Gastroesophageal sphincter (tissue), 4 donors: ENCODE measurements at regions not wholly inside any gene's neighbourhood (a gene's known extent, or its start where the extent isn't known, plus 50 kb on each side); places are given as distances from the start of the nearest gene placed in this dataset.

Experiments used
- ATAC-seq: fragments of 150-250 bp; one replicate; pipeline ENCODE4 v1.9.1; 2016; ENCODE audit warnings: mild to moderate bottlenecking, moderate library complexity
- H3K27ac ChIP-seq, 4 donors: fragments of 200-600 bp; sonication (generic) in 3 of 4; 1 replicate in 3 of 4; 2 replicates in 1 of 4; pipeline ENCODE4 v1.5.1; 2016 to 2019
- H3K27me3 ChIP-seq: fragments of 200-600 bp; sonication (generic); one replicate; pipeline ENCODE4 v1.5.1; 2019
- H3K36me3 ChIP-seq, 2 donors: fragments of 200-600 bp; sonication (generic); one replicate each; pipeline ENCODE4 v1.5.1; 2019; ENCODE audit warnings: control low read depth in 1 of 2
- H3K4me1 ChIP-seq, 3 donors: fragments of 200-600 bp; sonication (generic); 1 replicate in 2 of 3; 2 replicates in 1 of 3; pipeline ENCODE4 v1.5.1; 2016 to 2019; ENCODE audit warnings: control low read depth in 2 of 3
- H3K4me3 ChIP-seq, 2 donors: fragments of 200-600 bp; sonication (generic); one replicate each; pipeline ENCODE4 v1.5.1; 2019; ENCODE audit warnings: mild to moderate bottlenecking in 1 of 2, moderate library complexity in 1 of 2
- H3K9me3 ChIP-seq, 3 donors: fragments of 200-600 bp; sonication (generic); one replicate each; pipeline ENCODE4 v1.5.1; 2017 to 2019; ENCODE audit warnings: control low read depth in 2 of 3
- EP300 ChIP-seq: sonication (generic); formaldehyde crosslinking; IDR thresholded peaks from one replicate; pipeline ENCODE4 v1.6.1; 2017; ENCODE audit warnings: antibody characterized with exemption, mild to moderate bottlenecking
- POLR2A ChIP-seq, 2 donors: fragments of 450-650 bp; IDR thresholded peaks; one replicate each; pipeline ENCODE4 v1.6.1; 2017; ENCODE audit warnings: antibody characterized with exemption in 2 of 2, mild to moderate bottlenecking in 2 of 2, moderate library complexity in 1 of 2
- POLR2AphosphoS5 ChIP-seq: sonication (generic); formaldehyde crosslinking; IDR thresholded peaks from one replicate; pipeline ENCODE4 v1.6.1; 2017; ENCODE audit warnings: antibody characterized with exemption
- WGBS, 2 donors: methylation state at CpG; one replicate each; pipeline ENCODE4 v1.1.5; 2018; ENCODE audit warnings: low coverage in 1 of 2; 5-methylcytosine and 5-hydroxymethylcytosine counted together
- TF ChIP-seq, protein P1 (sequence below), 4 experiments: fragments of 200-600 bp in 2 of 4; fragments of 450-650 bp in 2 of 4; sonication (generic) in 1 of 4; IDR thresholded peaks; one replicate each; pipeline ENCODE4 v1.5.1; 2017 to 2019; ENCODE audit warnings: antibody characterized with exemption in 4 of 4, mild to moderate bottlenecking in 2 of 4, moderate library complexity in 2 of 4

DNA sequence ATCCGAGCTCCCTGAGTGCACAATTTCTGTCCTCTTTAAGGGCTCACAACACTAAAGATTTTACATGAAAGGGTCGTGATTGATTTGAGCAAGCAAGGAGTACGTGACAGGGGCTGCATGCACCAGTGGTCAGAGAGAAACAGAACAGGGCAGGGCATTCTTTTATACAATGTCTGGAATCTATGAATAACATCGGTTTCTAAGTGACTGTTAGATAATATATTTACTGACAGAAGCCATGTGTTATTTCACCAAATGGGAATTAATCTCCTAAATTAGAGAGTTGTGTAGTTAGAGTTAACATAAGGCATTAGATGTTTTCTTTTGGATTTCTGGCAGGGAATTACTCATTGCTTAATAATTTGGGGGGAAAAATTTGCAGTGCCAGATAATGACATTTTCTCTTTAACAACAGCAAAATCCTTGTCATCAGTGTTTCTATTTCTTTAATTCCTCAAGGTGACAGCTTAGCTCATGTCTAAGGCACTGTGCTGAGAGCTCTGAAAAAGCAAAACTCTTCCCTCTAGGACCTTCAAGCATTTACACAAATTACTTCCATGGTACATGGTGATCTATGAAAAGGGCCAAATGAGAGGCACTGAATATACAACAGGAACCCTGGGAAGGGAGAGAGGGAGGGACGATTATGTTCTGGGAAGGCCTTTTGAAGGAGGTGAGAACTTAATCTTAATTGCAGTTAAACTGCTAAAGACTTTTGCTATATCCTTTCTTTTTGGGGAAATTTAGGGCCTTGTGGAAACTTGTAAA, 145.0 kb downstream of the RTL3 start:
- no peaks in the 10 kb centered on the region for H3K27me3 ChIP-seq
- ATAC-seq = peak; percentile 66
- H3K27ac ChIP-seq = peak overlapping the region; percentile 61 to 74 (median 65)
- TF ChIP-seq EP300 (no peak), POLR2A (IDR thresholded peaks at IDR 0.05) (no peak), POLR2AphosphoS5 (no peak)
- TF ChIP-seq, protein P1, sequence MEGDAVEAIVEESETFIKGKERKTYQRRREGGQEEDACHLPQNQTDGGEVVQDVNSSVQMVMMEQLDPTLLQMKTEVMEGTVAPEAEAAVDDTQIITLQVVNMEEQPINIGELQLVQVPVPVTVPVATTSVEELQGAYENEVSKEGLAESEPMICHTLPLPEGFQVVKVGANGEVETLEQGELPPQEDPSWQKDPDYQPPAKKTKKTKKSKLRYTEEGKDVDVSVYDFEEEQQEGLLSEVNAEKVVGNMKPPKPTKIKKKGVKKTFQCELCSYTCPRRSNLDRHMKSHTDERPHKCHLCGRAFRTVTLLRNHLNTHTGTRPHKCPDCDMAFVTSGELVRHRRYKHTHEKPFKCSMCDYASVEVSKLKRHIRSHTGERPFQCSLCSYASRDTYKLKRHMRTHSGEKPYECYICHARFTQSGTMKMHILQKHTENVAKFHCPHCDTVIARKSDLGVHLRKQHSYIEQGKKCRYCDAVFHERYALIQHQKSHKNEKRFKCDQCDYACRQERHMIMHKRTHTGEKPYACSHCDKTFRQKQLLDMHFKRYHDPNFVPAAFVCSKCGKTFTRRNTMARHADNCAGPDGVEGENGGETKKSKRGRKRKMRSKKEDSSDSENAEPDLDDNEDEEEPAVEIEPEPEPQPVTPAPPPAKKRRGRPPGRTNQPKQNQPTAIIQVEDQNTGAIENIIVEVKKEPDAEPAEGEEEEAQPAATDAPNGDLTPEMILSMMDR (IDR thresholded peaks at IDR 0.05) = no peak
- no peaks in the 10 kb centered on the region for H3K36me3 ChIP-seq
- WGBS, 2 donors = 9 to 23% methylated on average over 3 to 4 of the region's 5 CpGs
- no peaks in the 10 kb centered on the region for H3K9me3 ChIP-seq
- peaks cover 0 to 18% (median 0%) of the 10 kb centered on the region in 3 donors for H3K4me1 ChIP-seq
- no peak overlapping the region for H3K4me3 ChIP-seq

DNA sequence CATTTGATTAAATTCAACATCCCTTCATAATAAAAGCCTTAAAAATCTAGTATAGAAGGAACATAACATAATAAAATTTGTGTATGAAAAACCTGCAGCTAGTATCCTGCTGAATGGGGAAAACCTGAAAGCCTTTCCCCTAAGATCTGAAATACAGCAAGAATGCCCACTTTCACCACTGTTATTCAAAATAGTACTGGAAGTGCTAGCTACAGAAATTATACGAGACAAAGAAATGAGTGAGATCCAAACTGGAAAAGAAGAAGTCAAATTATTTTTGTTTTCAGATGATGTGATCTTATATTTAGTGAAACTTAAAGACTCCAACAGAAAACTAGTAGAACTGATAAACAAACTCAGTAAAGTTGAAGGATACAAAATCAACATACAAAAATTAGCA, 152.9 kb downstream of the RTL3 start:
- TF ChIP-seq POLR2AphosphoS5 (no peak), EP300 (no peak), POLR2A (IDR thresholded peaks at IDR 0.05) (no peak)
- TF ChIP-seq, protein P1 (IDR thresholded peaks at IDR 0.05) = no peak
- Histone ChIP-seq H3K27ac (no peak overlapping the region), H3K4me1 (no peaks in the 10 kb centered on the region), H3K9me3 (no peaks in the 10 kb centered on the region), H3K4me3 (no peak overlapping the region), H3K27me3 (no peaks in the 10 kb centered on the region), H3K36me3 (no peaks in the 10 kb centered on the region)
- 57 to 75% methylated on average over 1 of the region's 1 CpG for WGBS, 2 donors
- no peak for ATAC-seq

DNA sequence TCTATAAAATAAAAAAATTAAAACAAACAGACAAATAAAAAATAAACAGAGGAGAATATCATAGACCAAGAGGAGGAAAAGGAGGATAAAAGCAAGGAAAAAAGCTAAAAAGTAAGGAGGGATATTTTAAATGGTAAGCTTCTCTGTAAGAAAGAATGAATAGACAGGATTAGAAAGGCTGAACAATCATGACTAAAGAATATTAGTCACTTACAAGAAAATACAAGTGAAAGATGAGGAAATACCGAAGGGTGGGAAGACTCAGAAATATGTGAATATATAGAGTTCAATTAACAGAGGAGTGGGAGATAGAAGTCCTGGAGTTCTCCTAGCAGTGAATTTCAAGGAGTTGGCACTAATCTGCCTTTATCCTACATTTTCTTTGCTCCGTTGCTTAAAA, 162.6 kb downstream of the RTL3 start:
- ATAC-seq = no peak
- no peaks in the 10 kb centered on the region for H3K9me3 ChIP-seq
- no peaks in the 10 kb centered on the region for H3K4me1 ChIP-seq
- H3K27ac ChIP-seq = no peak overlapping the region
- WGBS, 2 donors = 82 to 88% methylated on average over 2 of the region's 2 CpGs
- no peak for TF ChIP-seq POLR2A (IDR thresholded peaks at IDR 0.05)
- TF ChIP-seq EP300 = no peak
- TF ChIP-seq POLR2AphosphoS5 = no peak
- TF ChIP-seq, protein P1 (IDR thresholded peaks at IDR 0.05) = no peak
- no peaks in the 10 kb centered on the region for H3K36me3 ChIP-seq
- H3K27me3 ChIP-seq = no peaks in the 10 kb centered on the region
- H3K4me3 ChIP-seq = no peak overlapping the region

DNA sequence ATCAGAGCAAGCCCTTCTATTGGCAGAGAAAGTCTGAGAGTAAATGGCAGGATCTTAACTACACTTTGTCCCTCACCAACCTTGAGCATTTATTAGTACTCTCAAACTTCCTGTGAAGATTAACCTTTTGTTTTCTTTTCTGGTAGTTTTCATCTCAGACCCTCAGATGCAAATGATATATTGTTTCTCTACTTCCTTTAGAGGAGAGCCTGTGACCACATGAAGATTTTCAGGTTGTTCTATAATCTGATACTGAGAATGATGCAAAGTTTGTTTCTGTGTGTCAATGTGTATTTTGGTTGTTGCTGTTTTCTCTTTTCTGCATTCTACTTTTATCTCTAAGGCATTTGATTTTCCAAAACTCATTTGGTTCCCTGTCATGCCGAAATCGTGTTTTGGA, 165.8 kb upstream of the CYSLTR1 start:
- no peaks in the 10 kb centered on the region for H3K4me1 ChIP-seq
- WGBS, 2 donors = 71% methylated on average over 1 of the region's 2 CpGs; no CpG with 5 or more reads in 1 of the 2 donors
- H3K9me3 ChIP-seq = no peaks in the 10 kb centered on the region
- H3K4me3 ChIP-seq = no peak overlapping the region
- no peaks in the 10 kb centered on the region for H3K36me3 ChIP-seq
- no peak for TF ChIP-seq POLR2AphosphoS5
- no peak for TF ChIP-seq EP300
- TF ChIP-seq POLR2A (IDR thresholded peaks at IDR 0.05) = no peak
- TF ChIP-seq, protein P1 (IDR thresholded peaks at IDR 0.05) = no peak
- no peak overlapping the region for H3K27ac ChIP-seq
- H3K27me3 ChIP-seq = no peaks in the 10 kb centered on the region
- no peak for ATAC-seq

DNA sequence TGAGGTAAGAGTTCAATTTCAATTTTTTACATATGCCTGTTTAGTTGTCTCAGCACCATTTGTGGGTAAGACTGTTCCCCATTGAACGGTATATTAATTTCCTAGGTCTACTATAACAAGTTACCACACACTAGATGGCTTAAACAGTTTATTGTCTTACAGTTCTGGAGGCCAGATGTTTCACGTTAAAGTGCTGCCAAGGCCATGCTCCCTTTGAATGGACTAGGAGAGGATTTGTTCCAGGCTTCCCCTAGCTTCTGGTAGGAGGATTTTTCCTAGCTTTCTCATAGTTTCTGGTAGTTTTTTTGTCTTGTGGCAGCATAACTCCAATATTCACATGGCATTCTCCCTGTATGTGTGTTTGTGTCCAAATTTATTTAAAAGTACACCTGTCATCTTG, 149.3 kb upstream of the CYSLTR1 start:
- WGBS, 2 donors = 6 to 17% methylated on average over 2 of the region's 2 CpGs
- no peak for ATAC-seq
- TF ChIP-seq EP300 (no peak), POLR2AphosphoS5 (no peak), POLR2A (IDR thresholded peaks at IDR 0.05) (no peak)
- TF ChIP-seq, protein P1 (IDR thresholded peaks at IDR 0.05) = no peak

More for the DNA sequence above, 149.3 kb upstream of the CYSLTR1 start:
- no peak overlapping the region for H3K27ac ChIP-seq
- no peaks in the 10 kb centered on the region for H3K36me3 ChIP-seq
- H3K27me3 ChIP-seq = no peaks in the 10 kb centered on the region
- no peaks in the 10 kb centered on the region for H3K9me3 ChIP-seq
- H3K4me3 ChIP-seq = no peak overlapping the region
- no peaks in the 10 kb centered on the region for H3K4me1 ChIP-seq
